Stimulated activated effector memory CD8-positive, alpha-beta T cell treated with anti-CD3 and anti-CD28 coated beads, Interleukin-12 subunit alpha, Interleukin-12 subunit beta, amount 100 ng/mL, for 72 hours (primary cell): ENCODE measurements at regions not wholly inside any gene's neighbourhood (a gene's known extent, or its start where the extent isn't known, plus 50 kb on each side); places are given as distances from the start of the nearest gene placed in this dataset.

Source experiments
- ATAC-seq: fragments of 150-1000 bp; cut with Tn5 transposase; 2 replicates; pipeline ENCODE4 v1.10.0; 2021
- DNase-seq, 2 donors: peaks; one replicate each; pipeline ENCODE4 v3.0.0; 2021 to 2022; ENCODE audit warnings: low spot score in 2 of 2
- H3K27ac Mint-ChIP-seq: one replicate; pipeline ENCODE4 v1.8.0; 2022; ENCODE audit warnings: mild to moderate bottlenecking, mixed read lengths
- H3K36me3 Mint-ChIP-seq: one replicate; pipeline ENCODE4 v1.8.0; 2022; ENCODE audit warnings: mild to moderate bottlenecking, mixed read lengths
- H3K4me1 Mint-ChIP-seq: one replicate; pipeline ENCODE4 v1.8.0; 2022; ENCODE audit warnings: mixed read lengths
- H3K4me3 Mint-ChIP-seq: one replicate; pipeline ENCODE4 v1.8.0; 2022; ENCODE audit warnings: mild to moderate bottlenecking, mixed read lengths
- H3K9me3 Mint-ChIP-seq: one replicate; pipeline ENCODE4 v1.8.0; 2022; ENCODE audit warnings: mixed read lengths

GRCh38 chr1:224517171-224517570 is 82.6 kb upstream of the WDR26 start:
- Mint-ChIP-seq H3K27ac (no peak overlapping the region), H3K36me3 (no peaks in the 10 kb centered on the region), H3K4me3 (no peak overlapping the region), H3K9me3 (no peaks in the 10 kb centered on the region), H3K4me1 (peaks cover 8% of the 10 kb centered on the region)
- ATAC-seq = no peak
- no peak for DNase-seq

- Mint-ChIP-seq H3K4me1 (peaks cover 6% of the 10 kb centered on the region), H3K36me3 (no peaks in the 10 kb centered on the region), H3K9me3 (no peaks in the 10 kb centered on the region), H3K4me3 (no peak overlapping the region), H3K27ac (no peak overlapping the region)
- ATAC-seq (no peak), DNase-seq (no peak)
Observed at GRCh38 chr1:224518528-224518927, 83.9 kb upstream of the WDR26 start.

- DNase-seq (no peak), ATAC-seq (no peak)
- no peaks in the 10 kb centered on the region for H3K4me1 Mint-ChIP-seq
- no peak overlapping the region for H3K4me3 Mint-ChIP-seq
- no peaks in the 10 kb centered on the region for H3K36me3 Mint-ChIP-seq
- H3K9me3 Mint-ChIP-seq = no peaks in the 10 kb centered on the region
- H3K27ac Mint-ChIP-seq = no peak overlapping the region
Observed at GRCh38 chr1:224519874-224520273, 85.3 kb upstream of the WDR26 start.

- no peak for DNase-seq
- ATAC-seq = no peak
- H3K4me3 Mint-ChIP-seq = no peak overlapping the region
- no peaks in the 10 kb centered on the region for H3K9me3 Mint-ChIP-seq
- no peaks in the 10 kb centered on the region for H3K36me3 Mint-ChIP-seq
- no peak overlapping the region for H3K27ac Mint-ChIP-seq
- H3K4me1 Mint-ChIP-seq = no peaks in the 10 kb centered on the region
Observed at GRCh38 chr1:224520808-224521207, 86.2 kb upstream of the WDR26 start.

- Mint-ChIP-seq H3K4me1 (no peaks in the 10 kb centered on the region), H3K27ac (no peak overlapping the region), H3K36me3 (no peaks in the 10 kb centered on the region), H3K9me3 (no peaks in the 10 kb centered on the region), H3K4me3 (no peak overlapping the region)
- ATAC-seq (no peak), DNase-seq (no peak)
Observed at GRCh38 chr1:224521904-224522734, 87.5 kb upstream of the WDR26 start.

GRCh38 chr1:224523676-224524075 is 89.1 kb upstream of the WDR26 start:
- H3K4me1 Mint-ChIP-seq = no peaks in the 10 kb centered on the region
- no peak for ATAC-seq
- no peak overlapping the region for H3K27ac Mint-ChIP-seq

GRCh38 chr1:224524679-224525078 is 90.1 kb upstream of the WDR26 start:
- H3K9me3 Mint-ChIP-seq = no peaks in the 10 kb centered on the region
- no peak overlapping the region for H3K4me3 Mint-ChIP-seq
- ATAC-seq (no peak), DNase-seq (no peak)
- no peaks in the 10 kb centered on the region for H3K36me3 Mint-ChIP-seq
- H3K27ac Mint-ChIP-seq = no peak overlapping the region
- no peaks in the 10 kb centered on the region for H3K4me1 Mint-ChIP-seq

More at GRCh38 chr1:224523676-224524075, 89.1 kb upstream of the WDR26 start:
- Mint-ChIP-seq H3K36me3 (no peaks in the 10 kb centered on the region), H3K9me3 (no peaks in the 10 kb centered on the region), H3K4me3 (no peak overlapping the region)
- DNase-seq = no peak

- Mint-ChIP-seq H3K36me3 (no peaks in the 10 kb centered on the region), H3K4me1 (no peaks in the 10 kb centered on the region), H3K9me3 (no peaks in the 10 kb centered on the region), H3K4me3 (no peak overlapping the region), H3K27ac (no peak overlapping the region)
- no peak for DNase-seq
- no peak for ATAC-seq
Observed at GRCh38 chr1:224525411-224526040, 90.6 kb upstream of the CNIH3 start.

GRCh38 chr1:224526771-224527170 is 89.3 kb upstream of the CNIH3 start:
- Mint-ChIP-seq H3K4me3 (no peak overlapping the region), H3K4me1 (no peaks in the 10 kb centered on the region), H3K27ac (no peak overlapping the region), H3K9me3 (no peaks in the 10 kb centered on the region), H3K36me3 (no peaks in the 10 kb centered on the region)
- DNase-seq = no peak
- ATAC-seq = no peak

GRCh38 chr1:224528900-224529299 is 87.2 kb upstream of the CNIH3 start:
- ATAC-seq (no peak), DNase-seq (no peak)
- no peaks in the 10 kb centered on the region for H3K36me3 Mint-ChIP-seq
- H3K27ac Mint-ChIP-seq = no peak overlapping the region
- H3K4me3 Mint-ChIP-seq = no peak overlapping the region
- no peaks in the 10 kb centered on the region for H3K9me3 Mint-ChIP-seq
- no peaks in the 10 kb centered on the region for H3K4me1 Mint-ChIP-seq

- ATAC-seq (no peak), DNase-seq (no peak)
- Mint-ChIP-seq H3K9me3 (no peaks in the 10 kb centered on the region), H3K4me3 (no peak overlapping the region), H3K36me3 (no peaks in the 10 kb centered on the region), H3K4me1 (no peaks in the 10 kb centered on the region), H3K27ac (no peak overlapping the region)
Observed at GRCh38 chr1:224529844-224530243, 86.3 kb upstream of the CNIH3 start.

GRCh38 chr1:224533517-224533916 is 82.6 kb upstream of the CNIH3 start:
- Mint-ChIP-seq H3K36me3 (no peaks in the 10 kb centered on the region), H3K4me1 (peaks cover 7% of the 10 kb centered on the region), H3K4me3 (no peak overlapping the region), H3K9me3 (no peaks in the 10 kb centered on the region), H3K27ac (no peak overlapping the region)
- ATAC-seq = no peak
- DNase-seq = no peak

GRCh38 chr1:224534731-224535130 is 81.4 kb upstream of the CNIH3 start:
- ATAC-seq = no peak
- no peak for DNase-seq
- Mint-ChIP-seq H3K9me3 (no peaks in the 10 kb centered on the region), H3K4me3 (no peak overlapping the region), H3K4me1 (peaks cover 7% of the 10 kb centered on the region), H3K36me3 (no peaks in the 10 kb centered on the region), H3K27ac (no peak overlapping the region)

GRCh38 chr1:224535641-224536040 is 80.5 kb upstream of the CNIH3 start:
- no peak overlapping the region for H3K4me3 Mint-ChIP-seq
- H3K9me3 Mint-ChIP-seq = no peaks in the 10 kb centered on the region
- H3K4me1 Mint-ChIP-seq = peaks cover 7% of the 10 kb centered on the region
- DNase-seq = no peak
- H3K27ac Mint-ChIP-seq = no peak overlapping the region
- no peaks in the 10 kb centered on the region for H3K36me3 Mint-ChIP-seq
- ATAC-seq = peak; percentile 24

GRCh38 chr1:224539971-224540370 is 76.1 kb upstream of the CNIH3 start:
- DNase-seq (no peak), ATAC-seq (no peak)
- no peak overlapping the region for H3K27ac Mint-ChIP-seq

GRCh38 chr1:224540535-224540934 is 75.6 kb upstream of the CNIH3 start:
- peaks cover 23% of the 10 kb centered on the region for H3K4me1 Mint-ChIP-seq
- ATAC-seq = no peak
- no peak overlapping the region for H3K27ac Mint-ChIP-seq
- no peaks in the 10 kb centered on the region for H3K36me3 Mint-ChIP-seq
- no peaks in the 10 kb centered on the region for H3K9me3 Mint-ChIP-seq
- DNase-seq = no peak
- no peak overlapping the region for H3K4me3 Mint-ChIP-seq

More at GRCh38 chr1:224539971-224540370, 76.1 kb upstream of the CNIH3 start:
- no peaks in the 10 kb centered on the region for H3K9me3 Mint-ChIP-seq
- H3K4me1 Mint-ChIP-seq = peaks cover 29% of the 10 kb centered on the region
- no peak overlapping the region for H3K4me3 Mint-ChIP-seq
- no peaks in the 10 kb centered on the region for H3K36me3 Mint-ChIP-seq
